CD4-positive, alpha-beta T cell (primary cell): ENCODE measurements at regions not wholly inside any gene's neighbourhood (a gene's known extent, or its start where the extent isn't known, plus 50 kb on each side); places are given as distances from the start of the nearest gene placed in this dataset.

ENCODE experiments used
- ATAC-seq: fragments of 200-7000 bp; cut with Tn5 transposase; one replicate; pipeline ENCODE4 v1.10.0; 2022; ENCODE audit warnings: mild to moderate bottlenecking; ENCODE audit not compliant: poor library complexity
- CTCF ChIA-PET: fragments of 350-600 bp; sonication (Branson Sonifier 250); formaldehyde crosslinking; loops from one replicate; lab custom pipeline; 2021; ENCODE audit warnings: antibody characterized with exemption, inconsistent platforms; lab: Charles Lee
- POLR2A ChIA-PET: fragments of 350-600 bp; sonication (Branson Sonifier 250); formaldehyde crosslinking; loops from one replicate; lab custom pipeline; 2021; ENCODE audit warnings: antibody characterized with exemption, inconsistent platforms; lab: Charles Lee
- DNase-seq, 14 experiments: peaks; one replicate each; pipeline ENCODE4 v3.0.0-alpha.2; 2013 to 2020; ENCODE audit warnings: mixed read lengths in 2 of 14
- H3K27ac ChIP-seq, 2 donors: one replicate each; pipeline versions ENCODE4 v1.5.1 to v1.7.0; 2013; ENCODE audit warnings: low read length in 2 of 2, low read depth in 1 of 2, mild to moderate bottlenecking in 1 of 2
- H3K27me3 ChIP-seq, 2 experiments: 1 replicate in 1 of 2; 2 replicates in 1 of 2; pipeline versions ENCODE4 v1.6.1 to v1.7.0; 2013; ENCODE audit warnings: low read length in 2 of 2, control low read depth in 1 of 2, mild to moderate bottlenecking in 1 of 2, moderate library complexity in 1 of 2; ENCODE audit not compliant: insufficient read depth in 2 of 2, control insufficient read depth in 1 of 2
- H3K36me3 ChIP-seq: one replicate; pipeline ENCODE4 v1.6.1; 2013; ENCODE audit warnings: low read length, control low read depth; ENCODE audit not compliant: insufficient read depth
- H3K4me1 ChIP-seq: one replicate; pipeline ENCODE4 v1.6.1; 2013; ENCODE audit warnings: low read length, control low read depth; ENCODE audit not compliant: insufficient read depth
- H3K4me3 ChIP-seq: one replicate; pipeline ENCODE4 v1.5.1; 2013; ENCODE audit warnings: mild to moderate bottlenecking, low read length, moderate library complexity
- H3K9me3 ChIP-seq, 2 experiments: 1 replicate in 1 of 2; 2 replicates in 1 of 2; pipeline versions ENCODE4 v1.6.1 to v1.7.0; 2013; ENCODE audit warnings: low read length in 2 of 2, mild to moderate bottlenecking in 2 of 2, control low read depth in 1 of 2, moderate library complexity in 1 of 2; ENCODE audit not compliant: control insufficient read depth in 1 of 2, insufficient read depth in 1 of 2
- H3K27ac Mint-ChIP-seq: one replicate; pipeline ENCODE4 v1.8.0; 2020; ENCODE audit warnings: mixed read lengths
- H3K27me3 Mint-ChIP-seq: one replicate; pipeline ENCODE4 v1.8.0; 2021; ENCODE audit warnings: mixed read lengths
- H3K36me3 Mint-ChIP-seq: one replicate; pipeline ENCODE4 v1.8.0; 2021; ENCODE audit warnings: low read depth, mixed read lengths
- H3K4me1 Mint-ChIP-seq: one replicate; pipeline ENCODE4 v1.8.0; 2021; ENCODE audit warnings: low read depth, mixed read lengths
- H3K4me3 Mint-ChIP-seq: one replicate; pipeline ENCODE4 v1.8.0; 2020; ENCODE audit warnings: mild to moderate bottlenecking, mixed read lengths
- H3K9me3 Mint-ChIP-seq: one replicate; pipeline ENCODE4 v1.8.0; 2020; ENCODE audit warnings: mixed read lengths
- CTCF ChIP-seq: fragments of 200-600 bp; IDR thresholded peaks from one replicate; pipeline ENCODE4 v1.8.0; 2022; ENCODE audit warnings: antibody characterized with exemption, mild to moderate bottlenecking
- intact Hi-C, 2 experiments: fragments of 100-400 bp; cut with DNase I in 1 of 2; cut with micrococcal nuclease in 1 of 2; formaldehyde crosslinking; loops; one replicate each; pipeline versions ENCODE4 v1.15.1 to v1.9.0; 2023 to 2025; cut with DNase I, micrococcal nuclease

GRCh38 chrY:16060141-16060540 is 1535.8 kb downstream of the NLGN4Y start:
- Histone ChIP-seq H3K36me3 (no peaks in the 10 kb centered on the region), H3K4me1 (no peaks in the 10 kb centered on the region), H3K27ac (no peak overlapping the region), H3K9me3 (no peaks in the 10 kb centered on the region), H3K4me3 (no peak overlapping the region), H3K27me3 (no peaks in the 10 kb centered on the region)
- Mint-ChIP-seq H3K27ac (no peak overlapping the region), H3K4me1 (no peaks in the 10 kb centered on the region), H3K9me3 (no peaks in the 10 kb centered on the region), H3K27me3 (no peaks in the 10 kb centered on the region), H3K4me3 (no peak overlapping the region), H3K36me3 (no peaks in the 10 kb centered on the region)
- ATAC-seq (no peak), DNase-seq (no peak)
- CTCF ChIA-PET: no interaction called here
- TF ChIP-seq CTCF: no peak
- intact Hi-C loops: no loop called here
- POLR2A ChIA-PET: no interaction called here

- DNase-seq (no peak), ATAC-seq (no peak)
- ChIA-PET CTCF (no interaction called here), POLR2A (no interaction called here)
- H3K36me3 ChIP-seq: no peaks in the 10 kb centered on the region
- H3K27ac Mint-ChIP-seq: no peak overlapping the region
- no peaks in the 10 kb centered on the region for H3K4me1 Mint-ChIP-seq
- no peak overlapping the region for H3K27ac ChIP-seq
- no peak overlapping the region for H3K4me3 ChIP-seq
- no peaks in the 10 kb centered on the region for H3K4me1 ChIP-seq
- TF ChIP-seq CTCF: no peak
- H3K9me3 ChIP-seq: no peaks in the 10 kb centered on the region
- no peaks in the 10 kb centered on the region for H3K27me3 Mint-ChIP-seq
- intact Hi-C loops: no loop called here
- H3K27me3 ChIP-seq: no peaks in the 10 kb centered on the region
- no peaks in the 10 kb centered on the region for H3K9me3 Mint-ChIP-seq
- no peak overlapping the region for H3K4me3 Mint-ChIP-seq
- H3K36me3 Mint-ChIP-seq: no peaks in the 10 kb centered on the region
These were observed 1536.4 kb downstream of the NLGN4Y start for GRCh38 chrY:16060686-16061085.

GRCh38 chrY:16071957-16072356 is 1547.6 kb downstream of the NLGN4Y start:
- no peak overlapping the region for H3K27ac Mint-ChIP-seq
- no peaks in the 10 kb centered on the region for H3K4me1 Mint-ChIP-seq
- H3K27me3 Mint-ChIP-seq: no peaks in the 10 kb centered on the region
- H3K4me3 Mint-ChIP-seq: no peak overlapping the region
- no peak for ATAC-seq
- no peak overlapping the region for H3K4me3 ChIP-seq
- ChIA-PET POLR2A (no interaction called here), CTCF (no interaction called here)
- TF ChIP-seq CTCF: no peak
- no peaks in the 10 kb centered on the region for H3K27me3 ChIP-seq
- H3K9me3 ChIP-seq: no peaks in the 10 kb centered on the region
- no peaks in the 10 kb centered on the region for H3K36me3 ChIP-seq
- DNase-seq: no peak
- no peaks in the 10 kb centered on the region for H3K4me1 ChIP-seq
- no peak overlapping the region for H3K27ac ChIP-seq
- peaks cover 4% of the 10 kb centered on the region for H3K9me3 Mint-ChIP-seq
- no peaks in the 10 kb centered on the region for H3K36me3 Mint-ChIP-seq
- intact Hi-C loops: no loop called here
